Embryonic facial prominence (tissue), 1 donor: ENCODE measurements at regions not wholly inside any gene's neighbourhood (a gene's known extent, or its start where the extent isn't known, plus 50 kb on each side); places are given as distances from the start of the nearest gene placed in this dataset.
A peak's percentile ranks its signal among the peaks of the same experiment; 100 is the strongest.

ENCODE experiments used
- DNase-seq: peaks from one replicate; pipeline ENCODE4 v3.0.0-alpha.2; 2016; ENCODE audit errors: extremely low spot score

- no peak for DNase-seq
Measured at GRCh38 chr3:3560591-3561311, 238.5 kb upstream of the LRRN1 start.

GRCh38 chr3:3559786-3560185 is 239.4 kb upstream of the LRRN1 start:
- DNase-seq, result no peak

- DNase-seq, result no peak
Measured at GRCh38 chr3:3556078-3556477, 243.2 kb upstream of the LRRN1 start.

- no peak for DNase-seq
Measured at GRCh38 chr3:3553236-3553635, 246.0 kb upstream of the LRRN1 start.

GRCh38 chr3:3552761-3553160 is 246.5 kb upstream of the LRRN1 start:
- no peak for DNase-seq

GRCh38 chr3:3551981-3552380 is 247.2 kb upstream of the LRRN1 start:
- no peak for DNase-seq

GRCh38 chr3:3545360-3545759 is 253.9 kb upstream of the LRRN1 start:
- no peak for DNase-seq

GRCh38 chr3:3538451-3538850 is 260.8 kb upstream of the LRRN1 start:
- DNase-seq, result no peak

- no peak for DNase-seq
Measured at GRCh38 chr3:3532508-3532907, 266.7 kb upstream of the LRRN1 start.

- DNase-seq, result no peak
Measured at GRCh38 chr3:3531476-3531875, 267.8 kb upstream of the LRRN1 start.

GRCh38 chr3:3519266-3519665 is 280.0 kb upstream of the LRRN1 start:
- DNase-seq, result no peak

GRCh38 chr3:3516996-3517395 is 282.2 kb upstream of the LRRN1 start:
- no peak for DNase-seq

GRCh38 chr3:3516384-3516783 is 282.8 kb upstream of the LRRN1 start:
- DNase-seq, result no peak

- DNase-seq, result no peak
Measured at GRCh38 chr3:3509665-3510064, 289.6 kb upstream of the LRRN1 start.

GRCh38 chr3:3504686-3505085 is 294.5 kb upstream of the LRRN1 start:
- no peak for DNase-seq

- DNase-seq, result peak; percentile 38
Measured at GRCh38 chr3:3503411-3503810, 295.8 kb upstream of the LRRN1 start.

GRCh38 chr3:3499987-3500386 is 299.2 kb upstream of the LRRN1 start:
- DNase-seq, result no peak

GRCh38 chr3:3499012-3499562 is 300.1 kb upstream of the LRRN1 start:
- no peak for DNase-seq

- DNase-seq, result no peak
Measured at GRCh38 chr3:3495611-3496010, 303.6 kb upstream of the LRRN1 start.

- DNase-seq, result no peak
Measured at GRCh38 chr3:3476669-3477068, 297.2 kb upstream of the CRBN start.

- DNase-seq, result no peak
Measured at GRCh38 chr3:3468596-3468995, 289.1 kb upstream of the CRBN start.

GRCh38 chr3:3464131-3464530 is 284.6 kb upstream of the CRBN start:
- DNase-seq, result no peak

- no peak for DNase-seq
Measured at GRCh38 chr3:3461317-3461716, 281.8 kb upstream of the CRBN start.

- no peak for DNase-seq
Measured at GRCh38 chr3:3448468-3448867, 269.0 kb upstream of the CRBN start.
